Activated naive CD8-positive, alpha-beta T cell (primary cell): ENCODE measurements at regions not wholly inside any gene's neighbourhood (a gene's known extent, or its start where the extent isn't known, plus 50 kb on each side); places are given as distances from the start of the nearest gene placed in this dataset.

Experiments
- H3K27ac Mint-ChIP-seq: one replicate; pipeline ENCODE4 v1.8.0; 2021; ENCODE audit warnings: mixed read lengths
- H3K27me3 Mint-ChIP-seq: one replicate; pipeline ENCODE4 v1.8.0; 2021; ENCODE audit warnings: mixed read lengths
- H3K36me3 Mint-ChIP-seq: one replicate; pipeline ENCODE4 v1.8.0; 2021; ENCODE audit warnings: mixed read lengths
- H3K4me1 Mint-ChIP-seq: one replicate; pipeline ENCODE4 v1.8.0; 2021; ENCODE audit warnings: low read depth, mixed read lengths
- H3K4me3 Mint-ChIP-seq: one replicate; pipeline ENCODE4 v1.8.0; 2021; ENCODE audit warnings: mild to moderate bottlenecking, mixed read lengths
- H3K9me3 Mint-ChIP-seq: one replicate; pipeline ENCODE4 v1.8.0; 2021; ENCODE audit warnings: low read depth, mixed read lengths

- H3K27ac Mint-ChIP-seq = no peak overlapping the region
- no peak overlapping the region for H3K4me3 Mint-ChIP-seq
- H3K4me1 Mint-ChIP-seq = no peaks in the 10 kb centered on the region
- no peaks in the 10 kb centered on the region for H3K36me3 Mint-ChIP-seq
- peaks cover 1% of the 10 kb centered on the region for H3K27me3 Mint-ChIP-seq
- H3K9me3 Mint-ChIP-seq = no peaks in the 10 kb centered on the region
Measured at GRCh38 chr4:140296335-140297220, 76.9 kb upstream of the SCOC start.

DNA sequence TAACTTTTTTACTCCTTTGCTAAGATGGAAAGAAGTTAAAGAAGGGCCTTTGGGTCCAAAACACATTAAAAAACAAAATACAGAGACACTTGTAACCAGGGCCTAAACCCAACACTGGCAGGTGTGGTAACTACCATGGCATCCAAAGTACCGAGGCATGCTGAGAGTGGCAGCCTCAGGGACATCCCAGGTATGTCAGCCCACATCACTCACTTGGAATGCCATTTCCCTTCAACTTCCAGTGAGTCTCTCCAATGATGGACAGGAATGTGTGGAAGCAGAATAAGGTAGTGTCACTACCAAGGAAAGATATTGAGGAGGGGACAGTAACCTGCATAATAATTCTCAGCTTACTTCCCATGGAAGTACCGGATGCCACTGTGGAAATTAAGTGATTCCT is 79.5 kb upstream of the SCOC start:
- no peaks in the 10 kb centered on the region for H3K36me3 Mint-ChIP-seq
- no peak overlapping the region for H3K4me3 Mint-ChIP-seq
- no peaks in the 10 kb centered on the region for H3K4me1 Mint-ChIP-seq
- H3K9me3 Mint-ChIP-seq = no peaks in the 10 kb centered on the region
- peaks cover 1% of the 10 kb centered on the region for H3K27me3 Mint-ChIP-seq
- H3K27ac Mint-ChIP-seq = no peak overlapping the region

- H3K27me3 Mint-ChIP-seq = peaks cover 1% of the 10 kb centered on the region
- no peaks in the 10 kb centered on the region for H3K4me1 Mint-ChIP-seq
- no peaks in the 10 kb centered on the region for H3K36me3 Mint-ChIP-seq
- no peak overlapping the region for H3K4me3 Mint-ChIP-seq
- H3K9me3 Mint-ChIP-seq = no peaks in the 10 kb centered on the region
- no peak overlapping the region for H3K27ac Mint-ChIP-seq
Measured at GRCh38 chr4:140291259-140291658, 82.2 kb upstream of the SCOC start.

GRCh38 chr4:140289486-140289885 is 84.0 kb upstream of the SCOC start:
- Mint-ChIP-seq H3K36me3 (no peaks in the 10 kb centered on the region), H3K27ac (no peak overlapping the region), H3K4me3 (no peak overlapping the region), H3K9me3 (no peaks in the 10 kb centered on the region), H3K27me3 (no peaks in the 10 kb centered on the region), H3K4me1 (no peaks in the 10 kb centered on the region)

- Mint-ChIP-seq H3K36me3 (no peaks in the 10 kb centered on the region), H3K9me3 (no peaks in the 10 kb centered on the region), H3K27me3 (no peaks in the 10 kb centered on the region), H3K4me3 (no peak overlapping the region), H3K27ac (no peak overlapping the region), H3K4me1 (no peaks in the 10 kb centered on the region)
Measured at GRCh38 chr4:140286456-140286855, 87.0 kb upstream of the SCOC start.

- Mint-ChIP-seq H3K9me3 (no peaks in the 10 kb centered on the region), H3K27me3 (peaks cover 6% of the 10 kb centered on the region), H3K36me3 (peaks cover 3% of the 10 kb centered on the region), H3K27ac (no peak overlapping the region), H3K4me1 (no peaks in the 10 kb centered on the region), H3K4me3 (no peak overlapping the region)
Measured at GRCh38 chr4:140284456-140284855, 89.0 kb upstream of the SCOC start.

DNA sequence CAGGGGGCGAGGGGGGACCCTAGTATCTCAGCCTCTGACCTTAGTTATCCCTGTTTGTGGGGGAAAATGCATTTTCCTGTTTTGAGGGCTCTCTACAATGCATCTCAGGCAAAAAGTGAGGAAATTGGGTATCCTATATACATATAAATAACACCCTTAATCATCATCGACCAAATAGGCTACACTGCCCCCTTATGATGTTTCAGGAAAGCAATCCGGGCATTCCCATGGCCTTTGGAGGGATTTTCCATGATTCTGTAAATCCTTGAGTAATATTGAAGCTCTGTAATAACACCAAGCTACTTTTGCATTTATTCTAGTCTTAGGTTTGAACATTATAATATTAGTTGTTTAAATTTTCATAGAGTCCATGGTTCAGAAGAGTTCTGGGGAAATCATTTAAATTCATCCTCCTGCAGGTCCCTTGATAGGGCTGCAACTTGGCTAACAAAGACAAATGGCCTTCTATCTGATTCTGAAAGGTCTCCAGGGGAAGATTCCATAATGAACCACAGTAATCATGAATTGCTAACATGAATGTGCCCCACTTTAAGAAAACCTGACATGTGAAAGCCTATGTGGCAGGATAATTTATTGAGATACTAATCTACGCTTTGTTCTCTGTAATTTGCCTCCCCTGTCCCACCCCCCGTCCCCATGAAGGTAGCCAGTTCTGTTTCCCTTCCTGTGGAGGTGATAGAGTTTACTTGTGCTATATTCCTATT is 91.5 kb upstream of the SCOC start:
- Mint-ChIP-seq H3K4me1 (no peaks in the 10 kb centered on the region), H3K36me3 (peaks cover 5% of the 10 kb centered on the region), H3K27me3 (peaks cover 10% of the 10 kb centered on the region), H3K27ac (no peak overlapping the region), H3K9me3 (peaks cover 5% of the 10 kb centered on the region), H3K4me3 (no peak overlapping the region)

DNA sequence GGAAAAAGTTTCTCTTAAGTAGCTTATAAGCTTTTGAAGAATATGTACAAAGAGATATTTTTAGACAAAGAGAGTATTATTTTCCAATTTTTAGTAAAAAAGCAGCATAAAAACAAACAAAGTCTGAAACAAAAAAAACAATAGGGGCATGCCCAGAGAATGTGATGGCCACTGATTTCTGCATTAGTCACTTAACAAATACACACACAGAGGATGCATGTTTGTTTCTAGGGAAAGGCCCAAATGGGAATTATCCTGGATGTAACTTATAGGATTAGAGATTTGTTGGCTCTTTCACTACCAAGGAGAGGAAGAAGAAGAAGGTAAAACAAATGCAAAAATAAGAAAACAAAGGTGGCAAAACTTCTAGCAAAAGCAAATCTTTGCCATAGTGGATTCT is 95.9 kb upstream of the SCOC start:
- no peak overlapping the region for H3K27ac Mint-ChIP-seq
- H3K4me3 Mint-ChIP-seq = no peak overlapping the region
- H3K4me1 Mint-ChIP-seq = no peaks in the 10 kb centered on the region
- peaks cover 10% of the 10 kb centered on the region for H3K27me3 Mint-ChIP-seq
- H3K36me3 Mint-ChIP-seq = peaks cover 5% of the 10 kb centered on the region
- peaks cover 5% of the 10 kb centered on the region for H3K9me3 Mint-ChIP-seq

- no peaks in the 10 kb centered on the region for H3K36me3 Mint-ChIP-seq
- H3K27me3 Mint-ChIP-seq = no peaks in the 10 kb centered on the region
- no peak overlapping the region for H3K27ac Mint-ChIP-seq
- no peak overlapping the region for H3K4me3 Mint-ChIP-seq
- H3K4me1 Mint-ChIP-seq = no peaks in the 10 kb centered on the region
- no peaks in the 10 kb centered on the region for H3K9me3 Mint-ChIP-seq
Measured at GRCh38 chr4:140271553-140271952, 101.9 kb upstream of the SCOC start.

- no peaks in the 10 kb centered on the region for H3K9me3 Mint-ChIP-seq
- H3K4me1 Mint-ChIP-seq = no peaks in the 10 kb centered on the region
- H3K27ac Mint-ChIP-seq = no peak overlapping the region
- no peaks in the 10 kb centered on the region for H3K36me3 Mint-ChIP-seq
- H3K4me3 Mint-ChIP-seq = no peak overlapping the region
- H3K27me3 Mint-ChIP-seq = no peaks in the 10 kb centered on the region
Measured at GRCh38 chr4:140269369-140269768, 104.1 kb upstream of the SCOC start.

GRCh38 chr4:140268186-140268841 is 105.1 kb upstream of the SCOC start:
- H3K9me3 Mint-ChIP-seq = no peaks in the 10 kb centered on the region
- H3K36me3 Mint-ChIP-seq = no peaks in the 10 kb centered on the region
- H3K4me3 Mint-ChIP-seq = no peak overlapping the region
- H3K4me1 Mint-ChIP-seq = no peaks in the 10 kb centered on the region
- no peak overlapping the region for H3K27ac Mint-ChIP-seq
- no peaks in the 10 kb centered on the region for H3K27me3 Mint-ChIP-seq

GRCh38 chr4:140267576-140267975 is 105.9 kb upstream of the SCOC start:
- no peaks in the 10 kb centered on the region for H3K9me3 Mint-ChIP-seq
- H3K4me3 Mint-ChIP-seq = no peak overlapping the region
- no peaks in the 10 kb centered on the region for H3K27me3 Mint-ChIP-seq
- H3K36me3 Mint-ChIP-seq = no peaks in the 10 kb centered on the region
- no peaks in the 10 kb centered on the region for H3K4me1 Mint-ChIP-seq
- no peak overlapping the region for H3K27ac Mint-ChIP-seq

DNA sequence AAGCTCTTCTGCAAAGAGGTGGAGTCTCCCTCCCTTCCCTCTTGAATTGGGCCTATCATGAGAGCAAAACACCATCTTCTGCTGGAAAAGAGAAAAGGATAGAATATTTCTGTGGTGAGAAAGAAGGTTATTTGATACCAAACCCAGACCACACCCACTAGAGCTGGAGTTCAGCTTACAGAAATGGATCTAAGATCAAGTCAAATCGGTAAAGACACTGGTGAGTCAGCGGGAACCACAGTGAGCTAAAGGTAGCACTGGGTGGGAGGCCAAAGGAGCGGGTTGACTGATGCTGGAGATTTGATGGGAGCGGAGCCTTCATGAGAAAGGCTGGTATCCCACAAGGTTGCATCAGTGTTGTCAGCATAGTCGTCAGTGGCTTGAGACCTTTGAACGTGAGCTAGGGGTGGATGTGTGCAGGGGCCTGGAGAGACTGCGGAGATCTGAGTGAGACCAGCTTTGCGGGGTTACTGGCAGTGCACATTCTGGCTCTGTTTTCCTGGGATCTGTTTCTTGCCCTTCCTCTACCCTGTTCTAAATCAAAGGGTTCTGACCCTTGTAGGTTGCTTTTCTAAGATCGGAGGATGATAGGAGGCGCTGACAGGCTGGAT is 106.4 kb upstream of the SCOC start:
- H3K4me3 Mint-ChIP-seq = no peak overlapping the region
- H3K27me3 Mint-ChIP-seq = no peaks in the 10 kb centered on the region
- no peaks in the 10 kb centered on the region for H3K9me3 Mint-ChIP-seq
- H3K27ac Mint-ChIP-seq = no peak overlapping the region
- no peaks in the 10 kb centered on the region for H3K4me1 Mint-ChIP-seq
- no peaks in the 10 kb centered on the region for H3K36me3 Mint-ChIP-seq

DNA sequence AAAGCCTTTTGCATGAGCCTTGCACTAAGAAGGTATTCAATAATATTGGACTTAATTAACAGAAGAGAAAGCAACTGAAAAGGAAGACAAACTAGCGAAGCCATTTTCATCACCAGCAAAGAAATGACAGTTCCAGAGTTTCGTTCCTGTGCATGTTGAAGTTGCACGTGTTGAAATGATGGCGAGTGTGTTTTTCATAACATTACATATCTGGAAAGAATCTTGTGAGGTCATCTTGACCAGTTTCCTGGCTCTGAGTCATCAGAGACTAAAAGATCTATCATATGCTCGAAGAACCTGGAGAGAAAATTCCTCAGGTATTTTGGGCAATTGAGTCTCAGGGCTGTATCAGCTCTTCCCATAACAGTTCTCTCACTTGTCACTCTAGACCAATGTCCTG is 106.2 kb upstream of the MAML3 start:
- Mint-ChIP-seq H3K27me3 (no peaks in the 10 kb centered on the region), H3K4me3 (no peak overlapping the region), H3K9me3 (no peaks in the 10 kb centered on the region), H3K36me3 (no peaks in the 10 kb centered on the region), H3K27ac (no peak overlapping the region), H3K4me1 (no peaks in the 10 kb centered on the region)

DNA sequence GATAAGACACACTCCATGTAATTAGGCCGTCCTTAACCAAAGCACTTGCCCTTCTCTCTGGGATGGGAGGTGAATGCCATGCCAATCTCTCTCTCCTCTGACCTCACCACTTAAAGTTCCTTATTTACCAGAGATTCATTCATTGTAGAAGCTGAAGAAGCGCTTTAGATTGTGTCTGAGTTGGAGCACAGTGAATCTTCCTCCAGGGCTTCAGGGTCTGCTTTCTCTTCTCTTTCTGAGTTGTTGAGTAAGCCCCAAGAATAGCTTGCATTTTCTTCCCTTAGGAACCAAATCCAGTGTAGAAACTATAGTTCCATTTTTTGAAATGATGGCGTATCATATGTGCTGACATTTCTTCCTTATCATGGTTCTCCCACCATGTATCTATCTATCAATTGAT is 104.5 kb upstream of the MAML3 start:
- no peak overlapping the region for H3K4me3 Mint-ChIP-seq
- H3K36me3 Mint-ChIP-seq = no peaks in the 10 kb centered on the region
- peaks cover 3% of the 10 kb centered on the region for H3K4me1 Mint-ChIP-seq
- H3K27ac Mint-ChIP-seq = no peak overlapping the region
- peaks cover 2% of the 10 kb centered on the region for H3K27me3 Mint-ChIP-seq
- H3K9me3 Mint-ChIP-seq = no peaks in the 10 kb centered on the region
